DMS53 treated with DMSO at 0.1 percent for 48 hours (cell line): ENCODE measurements at regions not wholly inside any gene's neighbourhood (a gene's known extent, or its start where the extent isn't known, plus 50 kb on each side); places are given as distances from the start of the nearest gene placed in this dataset.

Source experiments
- DNase-seq: peaks from one replicate; lab custom pipeline; 2025; ENCODE audit not compliant: unreplicated experiment; lab: John Stamatoyannopoulos, UW

DNA sequence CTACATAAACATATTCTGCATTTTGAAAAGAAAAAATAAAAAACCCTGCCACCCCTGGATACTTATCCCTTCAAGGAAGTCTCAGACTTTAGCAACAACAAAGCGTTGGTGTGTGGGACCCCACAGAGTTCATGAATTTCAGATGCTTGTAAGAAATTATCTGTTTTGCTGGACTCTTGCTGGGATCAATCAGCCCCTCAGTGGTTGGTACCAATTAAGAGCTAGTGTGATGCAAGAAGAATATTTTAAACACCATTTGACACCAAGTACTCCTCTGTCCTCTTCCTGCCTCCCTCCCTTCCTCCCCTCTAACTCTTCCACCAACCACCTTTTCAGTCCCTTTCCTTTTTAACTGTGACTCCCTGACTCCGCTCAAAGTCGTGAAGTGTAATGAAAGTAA, 51.5 kb downstream of the SST start:
- no peak for DNase-seq

DNA sequence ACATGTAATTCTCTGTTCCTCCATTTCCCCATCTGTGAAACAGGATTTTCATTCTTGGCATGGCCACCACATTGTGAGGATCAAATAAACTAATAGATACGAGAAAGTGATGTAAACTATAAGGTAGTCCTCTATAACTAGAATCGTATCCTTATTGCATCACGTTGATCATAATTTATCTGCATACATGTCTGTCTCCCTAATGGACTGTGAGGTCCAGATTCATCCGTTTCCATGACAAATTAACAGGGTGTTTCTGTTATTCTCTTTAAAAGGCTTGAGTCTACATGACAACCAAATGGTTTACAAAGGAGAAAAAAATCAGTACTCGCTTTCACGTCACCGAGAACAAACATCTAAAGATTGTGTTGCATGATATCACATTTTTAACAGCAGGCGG, 53.0 kb downstream of the SST start:
- DNase-seq: no peak

DNA sequence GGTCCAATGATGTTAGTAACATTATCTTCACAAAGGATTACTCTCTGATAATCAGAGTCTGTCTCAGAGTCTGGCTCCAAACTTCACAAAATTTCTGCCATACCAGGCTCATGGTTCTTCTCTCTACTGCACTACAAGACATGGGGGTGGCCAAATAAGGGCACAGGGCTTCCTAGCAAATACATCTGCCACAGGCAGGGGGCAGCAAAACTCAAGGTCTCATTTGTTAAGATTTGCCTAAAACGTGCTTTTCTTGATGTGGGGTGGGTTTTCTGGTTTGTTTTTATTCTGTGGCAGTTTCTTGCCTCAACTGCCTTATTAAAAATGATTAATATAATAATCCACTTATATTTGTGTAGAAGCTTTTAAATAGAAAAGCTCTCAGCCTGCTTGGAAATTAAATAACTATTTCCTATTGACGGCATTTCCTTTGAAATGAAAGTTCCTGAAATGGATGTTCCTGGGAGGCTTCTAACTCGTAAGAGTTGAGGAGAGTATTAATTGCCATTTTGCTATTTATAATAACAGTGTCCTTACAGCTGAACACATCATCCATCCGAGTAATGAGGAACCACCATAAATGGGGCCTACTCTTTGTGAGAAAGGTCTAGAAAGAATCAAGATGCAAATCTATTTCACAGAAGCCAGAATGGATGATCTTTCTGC, 53.8 kb downstream of the SST start:
- DNase-seq: peak; percentile 55

- DNase-seq: no peak
These were observed 54.6 kb downstream of the SST start for GRCh38 chr3:187615630-187616029.

- no peak for DNase-seq
These were observed 57.5 kb downstream of the SST start for GRCh38 chr3:187612656-187613055.

DNA sequence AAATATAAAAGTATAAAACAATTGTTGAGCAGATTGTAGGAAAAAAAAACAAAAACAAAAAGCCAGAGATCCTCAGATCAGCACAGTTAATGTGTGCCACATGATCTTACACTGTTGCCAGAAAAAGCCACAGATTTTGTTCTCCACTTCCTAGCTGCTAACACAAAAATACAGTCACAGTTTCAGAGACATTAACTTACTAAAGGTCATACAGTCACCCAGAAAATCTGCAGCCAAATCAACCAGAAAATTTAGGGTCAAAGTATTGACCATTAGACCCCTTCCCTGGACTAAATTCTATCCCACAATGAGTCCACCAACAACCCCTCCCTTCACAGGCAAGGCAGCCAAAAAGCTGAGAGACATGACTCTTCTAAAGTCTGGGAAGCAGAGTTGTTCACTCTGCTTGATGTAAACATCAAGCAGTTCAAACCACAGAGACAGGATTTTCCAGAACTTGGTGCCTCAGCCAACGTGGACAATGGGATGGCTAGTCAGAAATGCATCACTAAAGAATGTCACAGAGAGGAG, 59.1 kb downstream of the SST start:
- DNase-seq: no peak

DNA sequence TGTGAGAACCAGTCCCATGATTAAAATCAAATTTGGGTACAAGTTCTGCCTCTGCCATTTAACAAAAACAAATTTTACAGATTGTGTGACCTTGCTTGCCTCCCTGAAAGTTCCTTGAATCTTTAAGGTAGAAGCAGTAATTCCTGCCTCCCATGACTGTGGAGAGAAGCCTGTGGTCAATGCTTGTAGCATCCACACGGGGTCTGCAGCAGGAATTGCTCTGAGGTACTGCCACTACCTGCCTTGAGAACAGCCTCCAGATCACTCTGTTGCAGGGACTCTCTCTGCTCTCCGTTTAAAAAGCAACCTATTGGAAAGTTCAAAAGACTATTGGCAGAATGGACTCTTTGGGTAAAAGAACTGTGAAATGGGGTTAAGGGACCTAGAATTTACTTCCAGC, 75.9 kb downstream of the SST start:
- DNase-seq: no peak

DNA sequence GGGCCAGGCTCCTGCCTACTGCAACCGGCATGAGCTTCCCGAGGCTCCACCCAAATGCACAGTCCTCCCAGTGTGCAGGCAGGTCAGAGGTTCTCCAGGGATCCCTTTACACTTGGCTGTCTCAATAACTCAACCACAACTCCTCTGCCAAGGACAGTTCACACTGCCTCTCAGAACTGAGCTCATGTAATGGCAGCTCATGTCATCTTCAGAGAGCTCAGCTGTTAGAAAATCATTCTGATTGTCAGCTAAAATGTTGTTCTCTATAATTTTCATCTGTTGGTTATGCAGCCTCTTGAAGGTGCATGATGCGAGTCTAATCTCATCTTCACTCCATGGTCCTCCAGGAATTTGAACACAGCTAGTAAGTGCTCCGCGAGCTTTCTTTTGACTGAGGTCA, 76.7 kb downstream of the SST start:
- no peak for DNase-seq

DNA sequence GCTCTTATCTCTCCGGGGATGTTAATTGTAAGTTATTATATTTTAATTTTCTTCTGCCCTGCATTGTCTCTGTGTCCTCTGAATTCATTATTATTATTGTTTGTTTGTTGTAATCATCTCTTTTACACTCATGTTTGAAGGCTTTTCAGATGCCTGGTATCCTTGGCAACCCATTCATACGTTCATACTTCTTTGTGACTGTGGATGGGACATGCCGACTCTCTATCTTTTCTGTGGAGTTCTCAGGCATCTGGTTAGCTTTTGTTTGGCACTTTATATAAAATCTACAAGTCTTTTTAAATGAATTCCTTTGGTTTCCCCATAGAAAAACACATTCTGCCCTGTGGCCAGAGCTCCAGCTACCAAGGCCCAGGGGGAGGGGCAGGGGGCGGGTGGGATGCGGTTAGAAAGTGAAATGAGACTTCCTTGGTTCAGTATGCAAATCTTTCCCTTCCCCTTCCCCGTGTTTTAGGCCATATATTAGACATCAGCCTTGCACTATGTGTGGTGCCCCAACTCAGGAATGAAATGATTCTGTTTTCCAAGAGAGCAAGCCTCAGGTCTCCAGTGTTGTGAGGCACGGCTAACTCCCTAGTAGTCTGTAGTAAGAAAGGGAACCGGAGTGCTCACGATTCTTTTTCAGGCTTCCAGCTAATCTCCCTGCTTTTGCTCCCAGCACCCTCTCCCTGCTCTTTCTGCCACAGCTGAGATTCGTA, 79.2 kb downstream of the SST start:
- no peak for DNase-seq

GRCh38 chr3:187587076-187587475, 83.1 kb downstream of the SST start:
- DNase-seq: no peak

DNA sequence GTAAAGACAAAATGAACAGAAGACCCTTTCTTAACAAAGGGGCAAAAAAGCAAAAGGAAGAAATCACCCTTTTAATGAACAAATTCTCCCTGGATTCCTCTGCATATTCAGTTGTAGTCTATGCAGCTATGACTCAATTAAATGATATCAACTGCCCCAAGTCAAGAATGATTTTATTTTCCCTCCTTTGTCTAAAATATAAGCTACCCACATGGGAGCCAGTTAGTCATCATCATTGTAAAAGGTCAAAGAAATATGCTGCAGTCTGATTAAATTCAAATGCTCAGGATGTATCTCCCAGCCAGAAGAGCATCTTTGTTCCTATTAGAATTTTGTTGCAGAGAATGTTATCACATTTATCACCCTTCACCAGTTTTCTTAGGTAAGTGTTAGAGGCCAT, 84.0 kb downstream of the SST start:
- no peak for DNase-seq

- no peak for DNase-seq
These were observed 97.8 kb downstream of the SST start for GRCh38 chr3:187572441-187572840.

DNA sequence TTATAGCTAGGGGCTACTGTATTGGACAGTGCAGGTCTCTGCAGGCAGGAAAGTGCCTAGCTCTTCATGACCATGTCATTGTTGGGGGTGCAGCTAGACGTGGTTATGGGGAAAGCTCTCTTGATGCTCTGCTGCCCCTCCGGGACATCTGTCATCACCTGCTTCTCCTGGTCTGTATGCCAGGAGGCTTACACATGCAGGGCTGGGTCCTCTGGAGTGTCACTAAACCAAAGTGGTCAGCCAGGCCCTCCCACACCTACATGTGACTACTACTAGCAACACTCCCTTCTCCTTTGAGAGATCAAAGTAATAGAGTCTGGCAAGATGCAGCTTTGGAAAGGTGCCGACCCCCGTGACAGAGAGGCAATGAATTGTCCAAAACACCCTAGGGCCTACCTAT, 98.5 kb downstream of the SST start:
- no peak for DNase-seq

GRCh38 chr3:187570776-187571175, 99.4 kb downstream of the SST start:
- DNase-seq: no peak

DNA sequence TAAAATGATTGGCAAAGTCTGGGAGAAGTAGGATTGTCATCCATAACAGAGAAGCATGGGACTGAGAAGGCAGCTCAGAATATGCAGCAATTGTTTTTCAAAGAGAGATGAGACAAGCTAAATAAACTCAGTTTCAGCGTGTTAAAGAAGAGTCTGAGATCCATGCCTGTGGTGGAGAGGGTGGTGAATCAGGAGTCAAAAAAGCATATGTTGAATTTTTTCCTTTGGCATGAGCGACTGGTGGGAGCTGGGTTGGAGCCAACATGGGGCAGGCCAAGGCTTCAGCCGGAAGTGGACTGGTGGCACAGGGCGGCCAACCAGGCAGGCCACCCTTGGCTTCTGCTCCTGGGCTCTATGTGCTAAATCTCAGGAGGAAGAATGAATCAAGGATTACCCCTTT, 102.0 kb downstream of the SST start:
- no peak for DNase-seq

DNA sequence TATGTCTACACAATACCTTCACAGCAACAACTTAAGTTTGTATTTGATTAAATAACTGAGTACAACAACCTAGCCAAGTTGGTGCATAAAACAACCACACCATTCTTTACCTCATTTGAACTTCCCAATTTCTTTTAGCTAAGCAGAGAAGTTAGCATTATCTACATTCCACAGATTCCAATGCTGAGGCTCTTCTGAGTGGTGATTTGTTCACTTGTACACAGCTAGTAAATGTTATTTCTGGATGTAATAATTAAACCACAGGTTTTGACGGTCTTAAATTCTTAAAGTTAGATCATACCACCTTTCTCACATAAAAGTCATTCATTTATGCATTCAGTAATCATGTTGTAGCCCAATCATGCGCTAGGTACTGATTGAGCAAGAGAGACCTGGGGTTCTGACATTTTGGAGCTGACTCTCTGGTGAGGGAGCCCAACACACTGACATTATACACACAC, 102.5 kb downstream of the SST start:
- no peak for DNase-seq

GRCh38 chr3:187567021-187567420, 103.2 kb downstream of the SST start:
- DNase-seq: no peak

GRCh38 chr3:187565701-187566100, 104.5 kb downstream of the SST start:
- no peak for DNase-seq

- no peak for DNase-seq
These were observed 111.2 kb downstream of the SST start for GRCh38 chr3:187558990-187559389.

- no peak for DNase-seq
These were observed 118.8 kb downstream of the SST start for GRCh38 chr3:187551416-187551815.

GRCh38 chr3:187550446-187550845, 119.7 kb downstream of the SST start:
- no peak for DNase-seq

DNA sequence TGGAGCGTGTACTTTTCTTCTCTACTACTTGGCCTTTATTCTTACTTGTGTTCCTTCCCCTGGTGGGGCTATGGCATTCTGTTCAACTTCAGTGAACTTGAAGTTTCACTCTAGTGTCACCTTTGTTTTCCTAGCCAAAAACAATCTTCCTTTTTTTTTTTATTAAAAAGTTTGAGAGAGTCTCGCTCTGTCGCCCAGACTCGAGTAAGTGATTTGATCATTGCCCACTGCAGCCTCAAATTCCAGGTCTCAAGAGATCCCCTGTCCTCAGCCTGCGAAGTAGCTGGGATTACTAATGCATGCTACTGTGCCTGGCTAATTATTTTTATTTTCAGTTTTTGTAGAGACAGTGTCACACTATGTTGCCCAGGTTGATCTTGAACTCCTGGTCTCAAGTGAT, 124.8 kb downstream of the SST start:
- no peak for DNase-seq

DNA sequence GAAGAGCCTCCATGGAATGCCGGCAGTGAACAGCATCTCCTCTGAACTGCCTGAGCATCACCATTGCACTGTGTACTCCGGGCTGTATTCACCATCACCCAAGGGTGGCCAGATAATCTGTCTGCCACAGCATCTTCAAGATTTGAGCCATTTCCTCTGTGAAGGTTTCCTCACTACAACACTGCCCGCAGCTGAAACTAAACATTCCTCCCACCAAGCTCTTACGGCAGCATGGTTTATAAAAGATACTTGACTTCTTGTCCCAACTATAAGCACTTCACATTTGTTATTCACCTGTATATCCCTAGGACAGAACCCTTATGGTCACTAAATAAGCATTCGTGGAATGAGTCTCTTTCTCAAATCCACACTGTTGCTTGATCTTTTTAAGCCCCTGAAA, 125.9 kb downstream of the SST start:
- no peak for DNase-seq
